T-helper 9 cell (primary cell): ENCODE measurements at regions not wholly inside any gene's neighbourhood (a gene's known extent, or its start where the extent isn't known, plus 50 kb on each side); places are given as distances from the start of the nearest gene placed in this dataset.
"Not testable (repeated sequence)": the region's sequence is repeated elsewhere in the genome, so short reads cannot be mapped to it uniquely, and the experiment has no call there.

Experiments used
- DNase-seq: peaks from one replicate; pipeline ENCODE4 v3.0.0-alpha.2; 2020

GRCh38 chr2:84286878-84287277, 172.2 kb downstream of the SUCLG1 start:
- DNase-seq, result no peak

- no peak for DNase-seq
These were observed 173.9 kb downstream of the SUCLG1 start for GRCh38 chr2:84285056-84285747.

GRCh38 chr2:84283506-84283905, 175.6 kb downstream of the SUCLG1 start:
- no peak for DNase-seq

- DNase-seq, result no peak
These were observed 177.6 kb downstream of the SUCLG1 start for GRCh38 chr2:84281510-84281909.

- DNase-seq, result no peak
These were observed 178.2 kb downstream of the SUCLG1 start for GRCh38 chr2:84280873-84281272.

- no peak for DNase-seq
These were observed 180.7 kb downstream of the SUCLG1 start for GRCh38 chr2:84278386-84278785.

- DNase-seq, result no peak
These were observed 182.4 kb downstream of the SUCLG1 start for GRCh38 chr2:84276590-84277255.

- no peak for DNase-seq
These were observed 185.7 kb downstream of the SUCLG1 start for GRCh38 chr2:84273406-84273805.

- no peak for DNase-seq
These were observed 187.1 kb downstream of the SUCLG1 start for GRCh38 chr2:84271977-84272376.

GRCh38 chr2:84257831-84258230, 201.2 kb downstream of the SUCLG1 start:
- DNase-seq, result no peak

- DNase-seq, result no peak
These were observed 207.3 kb downstream of the SUCLG1 start for GRCh38 chr2:84251651-84252302.

GRCh38 chr2:84249140-84249539, 209.9 kb downstream of the SUCLG1 start:
- DNase-seq, result no peak

- no peak for DNase-seq
These were observed 211.5 kb downstream of the SUCLG1 start for GRCh38 chr2:84247532-84247931.

- no peak for DNase-seq
These were observed 215.0 kb downstream of the SUCLG1 start for GRCh38 chr2:84243788-84244733.

GRCh38 chr2:84238907-84239306, 220.2 kb downstream of the SUCLG1 start:
- no peak for DNase-seq

- DNase-seq, result no peak
These were observed 222.8 kb downstream of the SUCLG1 start for GRCh38 chr2:84236288-84236687.

GRCh38 chr2:84234103-84234502, 225.0 kb downstream of the SUCLG1 start:
- no peak for DNase-seq

- no peak for DNase-seq
These were observed 227.6 kb downstream of the SUCLG1 start for GRCh38 chr2:84231478-84231877.

GRCh38 chr2:84224121-84224520, 235.0 kb downstream of the SUCLG1 start:
- DNase-seq, result no peak

GRCh38 chr2:84223191-84223590, 235.9 kb downstream of the SUCLG1 start:
- DNase-seq, result no peak

GRCh38 chr2:84221102-84221501, 238.0 kb downstream of the SUCLG1 start:
- DNase-seq, result not testable (repeated sequence)

- DNase-seq, result no peak
These were observed 241.6 kb downstream of the SUCLG1 start for GRCh38 chr2:84217456-84217855.

GRCh38 chr2:84214455-84214854, 244.6 kb downstream of the SUCLG1 start:
- DNase-seq, result no peak
